Activated naive CD4-positive, alpha-beta T cell treated with anti-CD3 and anti-CD28 coated beads, Interleukin-2, amount 50 U/mL, for 72 hours (primary cell): ENCODE measurements at regions not wholly inside any gene's neighbourhood (a gene's known extent, or its start where the extent isn't known, plus 50 kb on each side); places are given as distances from the start of the nearest gene placed in this dataset.

Source experiments
- ATAC-seq, 2 donors: fragments of 150-1000 bp; cut with Tn5 transposase; 2 replicates each; pipeline ENCODE4 v1.10.0; 2021; ENCODE audit warnings: mild to moderate bottlenecking in 2 of 2, moderate library complexity in 2 of 2
- DNase-seq, 2 donors: peaks; one replicate each; pipeline ENCODE4 v3.0.0; 2021 to 2022; ENCODE audit warnings: low spot score in 2 of 2
- H3K27ac Mint-ChIP-seq, 2 donors: one replicate each; pipeline ENCODE4 v1.8.0; 2022; ENCODE audit warnings: mild to moderate bottlenecking in 2 of 2, mixed read lengths in 2 of 2
- H3K36me3 Mint-ChIP-seq, 2 donors: one replicate each; pipeline ENCODE4 v1.8.0; 2022; ENCODE audit warnings: mixed read lengths in 2 of 2
- H3K9me3 Mint-ChIP-seq, 2 donors: one replicate each; pipeline ENCODE4 v1.8.0; 2022; ENCODE audit warnings: mixed read lengths in 2 of 2

- no peak for DNase-seq
- no peak overlapping the region for H3K27ac Mint-ChIP-seq
- H3K9me3 Mint-ChIP-seq = no peaks in the 10 kb centered on the region
- ATAC-seq = no peak
- no peaks in the 10 kb centered on the region for H3K36me3 Mint-ChIP-seq
These were observed 75.2 kb upstream of the ADAMTS2 start for GRCh38 chr5:179420476-179420875.

- Mint-ChIP-seq H3K27ac (no peak overlapping the region), H3K36me3 (no peaks in the 10 kb centered on the region), H3K9me3 (no peaks in the 10 kb centered on the region)
- DNase-seq = no peak
- no peak for ATAC-seq
These were observed 73.7 kb upstream of the ADAMTS2 start for GRCh38 chr5:179418972-179419371.

GRCh38 chr5:179417696-179418095 is 72.4 kb upstream of the ADAMTS2 start:
- Mint-ChIP-seq H3K36me3 (no peaks in the 10 kb centered on the region), H3K9me3 (peaks cover 0 to 4% of the 10 kb centered on the region in 2 donors)
- no peak for ATAC-seq

GRCh38 chr5:179417016-179417415 is 71.8 kb upstream of the ADAMTS2 start:
- DNase-seq (no peak), ATAC-seq (no peak)
- peaks cover 0 to 4% of the 10 kb centered on the region in 2 donors for H3K9me3 Mint-ChIP-seq
- H3K27ac Mint-ChIP-seq = no peak overlapping the region
- H3K36me3 Mint-ChIP-seq = no peaks in the 10 kb centered on the region

More at GRCh38 chr5:179417696-179418095, 72.4 kb upstream of the ADAMTS2 start:
- no peak for DNase-seq
- H3K27ac Mint-ChIP-seq = no peak overlapping the region

- ATAC-seq (no peak), DNase-seq (no peak)
- Mint-ChIP-seq H3K36me3 (no peaks in the 10 kb centered on the region), H3K27ac (no peak overlapping the region), H3K9me3 (peaks cover 0 to 4% of the 10 kb centered on the region in 2 donors)
These were observed 71.0 kb upstream of the ADAMTS2 start for GRCh38 chr5:179416114-179416822.

- DNase-seq = no peak
- H3K27ac Mint-ChIP-seq = no peak overlapping the region
- ATAC-seq = no peak
- H3K9me3 Mint-ChIP-seq = peaks cover 0 to 4% of the 10 kb centered on the region in 2 donors
- H3K36me3 Mint-ChIP-seq = no peaks in the 10 kb centered on the region
These were observed 70.2 kb upstream of the ADAMTS2 start for GRCh38 chr5:179415291-179416060.

GRCh38 chr5:179414459-179415261 is 69.4 kb upstream of the ADAMTS2 start:
- Mint-ChIP-seq H3K27ac (no peak overlapping the region), H3K36me3 (no peaks in the 10 kb centered on the region), H3K9me3 (peaks cover 0 to 4% of the 10 kb centered on the region in 2 donors)
- DNase-seq (no peak), ATAC-seq (no peak)

GRCh38 chr5:179413711-179414458 is 68.6 kb upstream of the ADAMTS2 start:
- DNase-seq (no peak), ATAC-seq (no peak)
- Mint-ChIP-seq H3K27ac (no peak overlapping the region), H3K36me3 (no peaks in the 10 kb centered on the region), H3K9me3 (peaks cover 0 to 4% of the 10 kb centered on the region in 2 donors)

- H3K36me3 Mint-ChIP-seq = no peaks in the 10 kb centered on the region
- peaks cover 0 to 4% of the 10 kb centered on the region in 2 donors for H3K9me3 Mint-ChIP-seq
- DNase-seq = no peak
These were observed 67.9 kb upstream of the ADAMTS2 start for GRCh38 chr5:179413086-179413690.

GRCh38 chr5:179411161-179411841 is 66.0 kb upstream of the ADAMTS2 start:
- Mint-ChIP-seq H3K27ac (no peak overlapping the region), H3K36me3 (no peaks in the 10 kb centered on the region), H3K9me3 (peaks cover 0 to 4% of the 10 kb centered on the region in 2 donors)
- ATAC-seq (no peak), DNase-seq (no peak)

More at GRCh38 chr5:179413086-179413690, 67.9 kb upstream of the ADAMTS2 start:
- no peak overlapping the region for H3K27ac Mint-ChIP-seq
- ATAC-seq = no peak

GRCh38 chr5:179410291-179411160 is 65.3 kb upstream of the ADAMTS2 start:
- peaks cover 0 to 4% of the 10 kb centered on the region in 2 donors for H3K9me3 Mint-ChIP-seq
- ATAC-seq (no peak), DNase-seq (no peak)
- no peak overlapping the region for H3K27ac Mint-ChIP-seq
- H3K36me3 Mint-ChIP-seq = no peaks in the 10 kb centered on the region

- ATAC-seq (no peak), DNase-seq (no peak)
- Mint-ChIP-seq H3K9me3 (peaks cover 0 to 4% of the 10 kb centered on the region in 2 donors), H3K27ac (peak overlapping the region in 1 of 2 donors; percentile 73), H3K36me3 (no peaks in the 10 kb centered on the region)
These were observed 64.5 kb upstream of the ADAMTS2 start for GRCh38 chr5:179409806-179410205.

GRCh38 chr5:179408611-179409010 is 63.4 kb upstream of the ADAMTS2 start:
- DNase-seq (no peak), ATAC-seq (no peak)
- Mint-ChIP-seq H3K9me3 (peaks cover 0 to 4% of the 10 kb centered on the region in 2 donors), H3K36me3 (no peaks in the 10 kb centered on the region), H3K27ac (no peak overlapping the region)

- ATAC-seq = no peak
- H3K36me3 Mint-ChIP-seq = no peaks in the 10 kb centered on the region
- no peak for DNase-seq
- peaks cover 0 to 4% of the 10 kb centered on the region in 2 donors for H3K9me3 Mint-ChIP-seq
- no peak overlapping the region for H3K27ac Mint-ChIP-seq
These were observed 62.2 kb upstream of the ADAMTS2 start for GRCh38 chr5:179407191-179408175.
